GM12878 (cell line): ENCODE measurements at regions not wholly inside any gene's neighbourhood (a gene's known extent, or its start where the extent isn't known, plus 50 kb on each side); places are given as distances from the start of the nearest gene placed in this dataset.

ENCODE experiments used
- ATAC-seq: fragments of 200-7000 bp; cut with Tn5 transposase; 3 replicates; pipeline ENCODE4 v1.9.1; 2020; ENCODE audit warnings: mild to moderate bottlenecking, moderate library complexity
- BruUV-seq: library from RNA; stranded (reverse); fragments of 400-500 nt; replicated peaks from 2 replicates; lab custom pipeline; 2021; lab: Mats Ljungman, UMichigan
- CTCF ChIA-PET: fragments of 300-600 bp; sonication (Branson Sonifier 250); formaldehyde crosslinking; extraction: SDS; loops from one replicate; lab custom pipeline; 2021; ENCODE audit warnings: inconsistent platforms; lab: Yijun Ruan, JAX
- POLR2A ChIA-PET: fragments of 350-600 bp; formaldehyde crosslinking; extraction: SDS; loops from one replicate; lab custom pipeline; 2021; ENCODE audit warnings: inconsistent platforms; lab: Charles Lee
- RAD21 ChIA-PET: fragments of 300-600 bp; sonication (Branson Sonifier 250); formaldehyde crosslinking; loops from one replicate; lab custom pipeline; 2023; ENCODE audit warnings: antibody characterized with exemption; ENCODE audit not compliant: unreplicated experiment; lab: Charles Lee
- SMC1A ChIA-PET: fragments of 300-600 bp; sonication (Branson Sonifier 250); formaldehyde crosslinking; loops from one replicate; lab custom pipeline; 2023; ENCODE audit not compliant: unreplicated experiment, uncharacterized antibody; lab: Charles Lee
- DNase-seq: peaks from one replicate; pipeline ENCODE4 v3.0.0-alpha.2; 2011; ENCODE audit warnings: low read depth, low spot score
- FAIRE-seq: peaks from 3 replicates; lab custom pipeline; 2011; peaks lifted over from hg19 to GRCh38; lab: Jason Lieb, UNC
- H2AFZ ChIP-seq: 2 replicates; pipeline ENCODE4 v1.6.0; 2011; ENCODE audit warnings: low read depth, low read length, control low read depth; ENCODE audit not compliant: control insufficient read depth
- H3K27ac ChIP-seq: 2 replicates; pipeline ENCODE4 v1.5.1; 2011; ENCODE audit warnings: control low read depth; ENCODE audit not compliant: control insufficient read depth, insufficient read depth
- H3K27me3 ChIP-seq, 2 experiments: replicated peaks in 1 of 2; 2 replicates each; pipeline versions ENCODE4 v1.6.0 to v1.6.1; 2011; ENCODE audit warnings: low read length in 1 of 2; ENCODE audit not compliant: control insufficient read depth in 2 of 2, insufficient read depth in 2 of 2
- H3K36me3 ChIP-seq, 2 experiments: 2 replicates each; pipeline ENCODE4 v1.5.1; 2011; ENCODE audit warnings: low read length in 1 of 2; ENCODE audit not compliant: control insufficient read depth in 2 of 2, insufficient read depth in 2 of 2
- H3K4me1 ChIP-seq: 2 replicates; pipeline ENCODE4 v1.6.1; 2011; ENCODE audit warnings: mild to moderate bottlenecking, low read length, moderate library complexity, mixed read lengths; ENCODE audit not compliant: control insufficient read depth, insufficient read depth
- H3K4me2 ChIP-seq: 2 replicates; pipeline ENCODE4 v1.6.0; 2011; ENCODE audit warnings: control low read depth; ENCODE audit not compliant: control insufficient read depth, insufficient read depth
- H3K4me3 ChIP-seq: fragments of 200-600 bp; sonication (generic); 2 replicates; pipeline ENCODE4 v1.5.1; 2016
- H3K79me2 ChIP-seq: 2 replicates; pipeline ENCODE4 v1.6.0; 2011; ENCODE audit warnings: low read length; ENCODE audit not compliant: control insufficient read depth, insufficient read depth
- H3K9ac ChIP-seq: 2 replicates; pipeline ENCODE4 v1.8.0; 2011; ENCODE audit warnings: low read length, control low read depth, mixed read lengths; ENCODE audit not compliant: control insufficient read depth, insufficient read depth
- H3K9me3 ChIP-seq: replicated peaks from 3 replicates; pipeline ENCODE4 v1.5.1; 2011; ENCODE audit warnings: mild to moderate bottlenecking, low read length; ENCODE audit not compliant: control insufficient read depth, insufficient read depth
- H4K20me1 ChIP-seq: 2 replicates; pipeline ENCODE4 v1.6.0; 2011; ENCODE audit not compliant: control insufficient read depth, insufficient read depth
- ATF7 ChIP-seq: fragments of 450-650 bp; IDR thresholded peaks from 2 replicates; pipeline ENCODE4 v1.6.1; 2016; ENCODE audit warnings: low read depth, mild to moderate bottlenecking
- CBX5 ChIP-seq: sonication (generic); IDR thresholded peaks from 2 replicates; pipeline ENCODE4 v1.6.1; 2016; ENCODE audit warnings: low read depth, moderate library complexity, mild to moderate bottlenecking, inconsistent platforms
- CREB1 ChIP-seq: IDR thresholded peaks from 2 replicates; pipeline ENCODE4 v1.6.1; 2012; ENCODE audit warnings: low read depth, mild to moderate bottlenecking, inconsistent platforms
- EGR1 ChIP-seq, 2 experiments: IDR thresholded peaks; 1 replicate in 1 of 2; 2 replicates in 1 of 2; pipeline ENCODE4 v1.6.1; 2011 to 2012; ENCODE audit warnings: low read depth in 2 of 2, low read length in 2 of 2, borderline replicate concordance in 1 of 2, mild to moderate bottlenecking in 1 of 2, moderate library complexity in 1 of 2
- FOXK2 ChIP-seq: fragments of 450-650 bp; IDR thresholded peaks from 2 replicates; pipeline ENCODE4 v1.6.1; 2017; ENCODE audit warnings: mild to moderate bottlenecking, moderate library complexity
- HDAC6 ChIP-seq: fragments of 200-600 bp; sonication (generic); IDR thresholded peaks from one replicate; pipeline ENCODE4 v1.8.0; 2017; ENCODE audit warnings: antibody characterized with exemption; ENCODE audit not compliant: unreplicated experiment
- SUPT20H ChIP-seq: IDR thresholded peaks from 2 replicates; pipeline ENCODE4 v1.6.1; 2011; ENCODE audit warnings: low read depth, mild to moderate bottlenecking, low read length, moderate library complexity, borderline replicate concordance; ENCODE audit not compliant: control insufficient read depth
- ZNF217 ChIP-seq: fragments of 450-650 bp; IDR thresholded peaks from 2 replicates; pipeline ENCODE4 v1.6.1; 2017; ENCODE audit warnings: antibody characterized with exemption, mild to moderate bottlenecking
- WGBS: methylation state at CpG from one replicate; pipeline ENCODE4 v1.1.6; 2016; ENCODE audit warnings: low lambda C conversion rate; ENCODE audit not compliant: insufficient replicate concordance, insufficient coverage; ENCODE audit errors: missing lambda C conversion rate; 5-methylcytosine and 5-hydroxymethylcytosine counted together
- in situ Hi-C: fragments of 300-500 bp; cut with MboI; formaldehyde crosslinking; loops from 9 replicates; pipeline ENCODE4 v1.14.3; 2018; ENCODE audit warnings: mixed read lengths
- intact Hi-C: fragments of 100-400 bp; cut with micrococcal nuclease; formaldehyde crosslinking; loops from one replicate; pipeline ENCODE4 v1.14.2; 2022; ENCODE audit not compliant: unreplicated experiment
- TF ChIP-seq, protein P1 (sequence below): fragments of 450-650 bp; IDR thresholded peaks from 2 replicates; pipeline ENCODE4 v1.6.1; 2017; ENCODE audit warnings: antibody characterized with exemption, mild to moderate bottlenecking, moderate library complexity
- TF ChIP-seq, protein P2 (sequence below): fragments of 450-650 bp; IDR thresholded peaks from 2 replicates; pipeline ENCODE4 v1.6.1; 2018; ENCODE audit warnings: borderline replicate concordance, mild to moderate bottlenecking; ENCODE audit not compliant: partially characterized antibody
- TF ChIP-seq, protein P3 (sequence below): IDR thresholded peaks from 2 replicates; pipeline ENCODE4 v1.6.1; 2012; ENCODE audit warnings: improper control_type of control experiment, low read depth, low read length; ENCODE audit not compliant: insufficient replicate concordance

DNA sequence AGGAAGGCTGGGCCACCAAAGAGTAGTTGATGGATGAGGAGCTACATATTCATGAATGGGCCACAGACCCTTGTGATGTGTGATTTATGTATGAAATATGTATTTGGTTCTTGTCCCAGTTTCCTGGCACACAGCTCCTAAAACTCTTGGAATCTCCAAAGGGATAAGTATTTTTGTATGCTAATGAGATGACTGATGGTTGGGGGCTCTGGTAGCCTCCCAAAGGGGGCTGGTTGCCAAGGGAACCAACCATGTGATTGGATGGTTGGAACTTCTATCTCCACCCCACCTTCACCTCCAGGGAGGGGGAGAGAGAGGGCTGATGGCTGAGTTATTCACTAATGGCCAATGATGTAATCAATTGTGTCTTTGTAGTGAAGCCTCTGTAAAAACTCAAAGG, 77.1 kb downstream of the ZNF281 start (continued):
- TF ChIP-seq, protein P1, sequence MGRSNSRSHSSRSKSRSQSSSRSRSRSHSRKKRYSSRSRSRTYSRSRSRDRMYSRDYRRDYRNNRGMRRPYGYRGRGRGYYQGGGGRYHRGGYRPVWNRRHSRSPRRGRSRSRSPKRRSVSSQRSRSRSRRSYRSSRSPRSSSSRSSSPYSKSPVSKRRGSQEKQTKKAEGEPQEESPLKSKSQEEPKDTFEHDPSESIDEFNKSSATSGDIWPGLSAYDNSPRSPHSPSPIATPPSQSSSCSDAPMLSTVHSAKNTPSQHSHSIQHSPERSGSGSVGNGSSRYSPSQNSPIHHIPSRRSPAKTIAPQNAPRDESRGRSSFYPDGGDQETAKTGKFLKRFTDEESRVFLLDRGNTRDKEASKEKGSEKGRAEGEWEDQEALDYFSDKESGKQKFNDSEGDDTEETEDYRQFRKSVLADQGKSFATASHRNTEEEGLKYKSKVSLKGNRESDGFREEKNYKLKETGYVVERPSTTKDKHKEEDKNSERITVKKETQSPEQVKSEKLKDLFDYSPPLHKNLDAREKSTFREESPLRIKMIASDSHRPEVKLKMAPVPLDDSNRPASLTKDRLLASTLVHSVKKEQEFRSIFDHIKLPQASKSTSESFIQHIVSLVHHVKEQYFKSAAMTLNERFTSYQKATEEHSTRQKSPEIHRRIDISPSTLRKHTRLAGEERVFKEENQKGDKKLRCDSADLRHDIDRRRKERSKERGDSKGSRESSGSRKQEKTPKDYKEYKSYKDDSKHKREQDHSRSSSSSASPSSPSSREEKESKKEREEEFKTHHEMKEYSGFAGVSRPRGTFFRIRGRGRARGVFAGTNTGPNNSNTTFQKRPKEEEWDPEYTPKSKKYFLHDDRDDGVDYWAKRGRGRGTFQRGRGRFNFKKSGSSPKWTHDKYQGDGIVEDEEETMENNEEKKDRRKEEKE = no peak
- no peak for TF ChIP-seq HDAC6

DNA sequence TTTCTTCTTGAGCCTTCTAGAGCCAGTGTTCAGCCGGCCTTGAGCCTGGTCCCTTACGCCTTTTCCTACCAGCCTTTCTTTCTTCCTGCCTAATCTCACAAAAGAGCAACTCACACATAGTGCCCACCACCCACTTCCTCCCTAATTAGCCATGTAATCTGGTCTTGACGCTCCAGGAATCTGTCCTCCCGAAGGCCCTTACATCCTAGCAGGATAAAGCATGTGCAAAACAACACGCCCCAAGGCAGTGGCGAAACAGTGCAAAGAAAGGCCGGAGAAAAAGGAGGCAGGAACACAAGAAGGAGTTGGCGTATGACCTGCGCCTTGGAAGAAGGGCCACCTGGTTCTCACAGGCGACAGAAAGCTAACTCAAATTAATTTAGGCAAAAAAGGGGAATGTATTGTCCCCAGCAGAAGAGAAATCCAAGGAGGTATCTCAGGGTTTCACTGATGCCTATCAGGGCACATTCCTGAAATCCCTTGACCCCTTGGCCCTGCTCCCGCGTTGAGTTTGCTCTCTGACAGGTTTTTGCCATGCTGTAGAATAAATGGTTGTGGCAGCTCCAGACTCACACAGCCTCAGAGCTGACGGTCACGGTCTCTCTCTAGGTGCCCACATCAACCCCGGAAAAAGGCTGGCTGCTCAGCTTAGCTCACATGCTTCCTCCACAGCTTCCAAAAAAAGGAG, 79.0 kb downstream of the ZNF281 start:
- H3K27ac ChIP-seq = no peak overlapping the region
- ATAC-seq = no peak
- H3K9me3 ChIP-seq = no peaks in the 10 kb centered on the region
- H3K79me2 ChIP-seq = no peaks in the 10 kb centered on the region
- no peak overlapping the region for H3K4me3 ChIP-seq
- H4K20me1 ChIP-seq = no peaks in the 10 kb centered on the region
- RAD21 ChIA-PET = no interaction called here
- TF ChIP-seq, protein P2, sequence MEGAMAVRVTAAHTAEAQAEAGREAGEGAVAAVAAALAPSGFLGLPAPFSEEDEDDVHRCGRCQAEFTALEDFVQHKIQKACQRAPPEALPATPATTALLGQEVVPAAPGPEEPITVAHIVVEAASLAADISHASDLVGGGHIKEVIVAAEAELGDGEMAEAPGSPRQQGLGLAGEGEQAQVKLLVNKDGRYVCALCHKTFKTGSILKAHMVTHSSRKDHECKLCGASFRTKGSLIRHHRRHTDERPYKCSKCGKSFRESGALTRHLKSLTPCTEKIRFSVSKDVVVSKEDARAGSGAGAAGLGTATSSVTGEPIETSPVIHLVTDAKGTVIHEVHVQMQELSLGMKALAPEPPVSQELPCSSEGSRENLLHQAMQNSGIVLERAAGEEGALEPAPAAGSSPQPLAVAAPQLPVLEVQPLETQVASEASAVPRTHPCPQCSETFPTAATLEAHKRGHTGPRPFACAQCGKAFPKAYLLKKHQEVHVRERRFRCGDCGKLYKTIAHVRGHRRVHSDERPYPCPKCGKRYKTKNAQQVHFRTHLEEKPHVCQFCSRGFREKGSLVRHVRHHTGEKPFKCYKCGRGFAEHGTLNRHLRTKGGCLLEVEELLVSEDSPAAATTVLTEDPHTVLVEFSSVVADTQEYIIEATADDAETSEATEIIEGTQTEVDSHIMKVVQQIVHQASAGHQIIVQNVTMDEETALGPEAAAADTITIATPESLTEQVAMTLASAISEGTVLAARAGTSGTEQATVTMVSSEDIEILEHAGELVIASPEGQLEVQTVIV = no peak
- TF ChIP-seq FOXK2 (no peak), EGR1 (IDR thresholded peaks at IDR 0.05; ENCODE audit: borderline replicate concordance in 1 of 2, low read depth in 2 of 2, low read length in 2 of 2) (no peak), CBX5 (no peak), ZNF217 (no peak), CREB1 (no peak), SUPT20H (no peak), HDAC6 (no peak), ATF7 (no peak)
- TF ChIP-seq, protein P3, sequence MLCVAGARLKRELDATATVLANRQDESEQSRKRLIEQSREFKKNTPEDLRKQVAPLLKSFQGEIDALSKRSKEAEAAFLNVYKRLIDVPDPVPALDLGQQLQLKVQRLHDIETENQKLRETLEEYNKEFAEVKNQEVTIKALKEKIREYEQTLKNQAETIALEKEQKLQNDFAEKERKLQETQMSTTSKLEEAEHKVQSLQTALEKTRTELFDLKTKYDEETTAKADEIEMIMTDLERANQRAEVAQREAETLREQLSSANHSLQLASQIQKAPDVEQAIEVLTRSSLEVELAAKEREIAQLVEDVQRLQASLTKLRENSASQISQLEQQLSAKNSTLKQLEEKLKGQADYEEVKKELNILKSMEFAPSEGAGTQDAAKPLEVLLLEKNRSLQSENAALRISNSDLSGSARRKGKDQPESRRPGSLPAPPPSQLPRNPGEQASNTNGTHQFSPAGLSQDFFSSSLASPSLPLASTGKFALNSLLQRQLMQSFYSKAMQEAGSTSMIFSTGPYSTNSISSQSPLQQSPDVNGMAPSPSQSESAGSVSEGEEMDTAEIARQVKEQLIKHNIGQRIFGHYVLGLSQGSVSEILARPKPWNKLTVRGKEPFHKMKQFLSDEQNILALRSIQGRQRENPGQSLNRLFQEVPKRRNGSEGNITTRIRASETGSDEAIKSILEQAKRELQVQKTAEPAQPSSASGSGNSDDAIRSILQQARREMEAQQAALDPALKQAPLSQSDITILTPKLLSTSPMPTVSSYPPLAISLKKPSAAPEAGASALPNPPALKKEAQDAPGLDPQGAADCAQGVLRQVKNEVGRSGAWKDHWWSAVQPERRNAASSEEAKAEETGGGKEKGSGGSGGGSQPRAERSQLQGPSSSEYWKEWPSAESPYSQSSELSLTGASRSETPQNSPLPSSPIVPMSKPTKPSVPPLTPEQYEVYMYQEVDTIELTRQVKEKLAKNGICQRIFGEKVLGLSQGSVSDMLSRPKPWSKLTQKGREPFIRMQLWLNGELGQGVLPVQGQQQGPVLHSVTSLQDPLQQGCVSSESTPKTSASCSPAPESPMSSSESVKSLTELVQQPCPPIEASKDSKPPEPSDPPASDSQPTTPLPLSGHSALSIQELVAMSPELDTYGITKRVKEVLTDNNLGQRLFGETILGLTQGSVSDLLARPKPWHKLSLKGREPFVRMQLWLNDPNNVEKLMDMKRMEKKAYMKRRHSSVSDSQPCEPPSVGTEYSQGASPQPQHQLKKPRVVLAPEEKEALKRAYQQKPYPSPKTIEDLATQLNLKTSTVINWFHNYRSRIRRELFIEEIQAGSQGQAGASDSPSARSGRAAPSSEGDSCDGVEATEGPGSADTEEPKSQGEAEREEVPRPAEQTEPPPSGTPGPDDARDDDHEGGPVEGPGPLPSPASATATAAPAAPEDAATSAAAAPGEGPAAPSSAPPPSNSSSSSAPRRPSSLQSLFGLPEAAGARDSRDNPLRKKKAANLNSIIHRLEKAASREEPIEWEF = no peak
- H3K27me3 ChIP-seq = no peaks in the 10 kb centered on the region; a peak in 2 of 4 replicates
- H3K9ac ChIP-seq = no peak overlapping the region
- WGBS = 57% methylated on average over 15 of the region's 15 CpGs
- H3K4me1 ChIP-seq = no peaks in the 10 kb centered on the region
- in situ Hi-C loops (no loop called here), intact Hi-C loops (no loop called here)
- SMC1A ChIA-PET = interaction anchor here (1.2 kb wide), 1 partner anchor 55 kb away, joined by 3 read pairs; no protein-coding TSS in a partner anchor
- no peaks in the 10 kb centered on the region for H3K36me3 ChIP-seq
- POLR2A ChIA-PET = no interaction called here
- H2AFZ ChIP-seq = no peak overlapping the region
- H3K4me2 ChIP-seq = no peak overlapping the region
- no peak for FAIRE-seq
- DNase-seq = no peak
- CTCF ChIA-PET = interaction anchor here (0.6 kb wide), 1 partner anchor 96 kb away, joined by 3 read pairs; no protein-coding TSS in a partner anchor
- BruUV-seq = no TSS peak
